Testis (tissue), 2 donors: ENCODE measurements at regions not wholly inside any gene's neighbourhood (a gene's known extent, or its start where the extent isn't known, plus 50 kb on each side); places are given as distances from the start of the nearest gene placed in this dataset.

Source experiments
- DNase-seq: peaks from one replicate; pipeline ENCODE4 v3.0.0-alpha.2; 2019
- H3K27ac ChIP-seq, 2 donors: fragments of 200-600 bp; sonication (generic); one replicate each; pipeline ENCODE4 v1.5.1; 2019
- H3K27me3 ChIP-seq: fragments of 200-600 bp; sonication (generic); one replicate; pipeline ENCODE4 v1.5.1; 2019
- H3K36me3 ChIP-seq: fragments of 200-600 bp; sonication (generic); one replicate; pipeline ENCODE4 v1.5.1; 2017; ENCODE audit warnings: low read depth; ENCODE audit errors: missing control alignments
- H3K4me1 ChIP-seq: fragments of 200-600 bp; sonication (generic); one replicate; pipeline ENCODE4 v1.5.1; 2019
- H3K4me3 ChIP-seq, 2 donors: fragments of 200-600 bp; sonication (generic); one replicate each; pipeline ENCODE4 v1.5.1; 2017 to 2019
- H3K9me3 ChIP-seq: fragments of 200-600 bp; sonication (generic); one replicate; pipeline ENCODE4 v1.5.1; 2017
- CTCF ChIP-seq, 3 experiments: fragments of 450-650 bp in 2 of 3; fragments of 200-600 bp in 1 of 3; sonication (generic) in 1 of 3; IDR thresholded peaks; one replicate each; pipeline ENCODE4 v1.5.1; 2016 to 2019; ENCODE audit warnings: antibody characterized with exemption in 3 of 3, mild to moderate bottlenecking in 2 of 3, moderate library complexity in 1 of 3
- POLR2A ChIP-seq: fragments of 450-650 bp; IDR thresholded peaks from one replicate; pipeline ENCODE4 v1.6.1; 2017; ENCODE audit warnings: antibody characterized with exemption, mild to moderate bottlenecking, moderate library complexity
- WGBS, 2 donors: methylation state at CpG; one replicate each; pipeline ENCODE4 v1.1.5; 2018; 5-methylcytosine and 5-hydroxymethylcytosine counted together
- intact Hi-C: fragments of 100-400 bp; cut with DNase I; formaldehyde crosslinking; loops from one replicate; pipeline ENCODE4 v1.15.1; 2023; ENCODE audit warnings: low total_unique reads

GRCh38 chrX:113275804-113276203, 435.2 kb upstream of the AMOT start:
- Histone ChIP-seq H3K4me1 (no peaks in the 10 kb centered on the region), H3K27me3 (no peaks in the 10 kb centered on the region), H3K27ac (no peak overlapping the region), H3K4me3 (no peak overlapping the region), H3K9me3 (no peaks in the 10 kb centered on the region), H3K36me3 (no peaks in the 10 kb centered on the region)
- WGBS, 2 donors: 86 to 94% methylated on average over 1 to 2 of the region's 2 CpGs
- no peak for DNase-seq
- intact Hi-C loops: no loop called here
- no peak for TF ChIP-seq POLR2A
- TF ChIP-seq CTCF (IDR thresholded peaks at IDR 0.05): no peak

- H3K36me3 ChIP-seq: no peaks in the 10 kb centered on the region
- H3K4me3 ChIP-seq: no peak overlapping the region
- H3K27me3 ChIP-seq: no peaks in the 10 kb centered on the region
- no peaks in the 10 kb centered on the region for H3K4me1 ChIP-seq
- no peak overlapping the region for H3K27ac ChIP-seq
- intact Hi-C loops: no loop called here
- TF ChIP-seq POLR2A (no peak), CTCF (IDR thresholded peaks at IDR 0.05) (no peak)
- H3K9me3 ChIP-seq: no peaks in the 10 kb centered on the region
- 94 to 100% methylated on average over 1 of the region's 1 CpG for WGBS, 2 donors
- no peak for DNase-seq
Observed at GRCh38 chrX:113274791-113275190, 434.2 kb upstream of the AMOT start.

DNA sequence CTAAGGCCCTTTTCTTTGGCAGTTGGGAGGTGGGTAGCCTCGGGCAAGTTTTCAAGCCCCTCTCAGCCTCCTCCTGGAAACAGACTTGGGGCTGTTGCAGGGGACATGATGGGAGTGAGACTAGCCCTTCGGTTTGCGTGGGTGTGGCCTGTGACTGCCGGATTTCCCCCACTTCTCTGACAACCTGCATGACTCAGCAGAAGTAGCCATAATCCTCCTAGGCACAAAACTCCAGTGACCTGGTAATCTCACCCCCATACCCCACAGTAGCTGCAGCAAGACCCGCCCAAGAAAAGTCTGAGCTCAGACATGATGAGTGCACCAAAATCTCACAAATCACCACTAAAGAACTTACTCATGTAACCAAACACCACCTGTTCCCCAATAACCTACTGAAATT, 433.7 kb upstream of the AMOT start:
- DNase-seq: no peak
- TF ChIP-seq POLR2A: no peak
- TF ChIP-seq CTCF (IDR thresholded peaks at IDR 0.05): no peak
- Histone ChIP-seq H3K4me1 (no peaks in the 10 kb centered on the region), H3K27me3 (no peaks in the 10 kb centered on the region), H3K9me3 (no peaks in the 10 kb centered on the region), H3K36me3 (no peaks in the 10 kb centered on the region), H3K4me3 (no peak overlapping the region), H3K27ac (no peak overlapping the region)
- intact Hi-C loops: no loop called here
- 75 to 84% methylated on average over 1 to 5 of the region's 5 CpGs for WGBS, 2 donors

- TF ChIP-seq POLR2A (no peak), CTCF (IDR thresholded peaks at IDR 0.05) (no peak)
- no peaks in the 10 kb centered on the region for H3K27me3 ChIP-seq
- H3K4me3 ChIP-seq: no peak overlapping the region
- no peaks in the 10 kb centered on the region for H3K9me3 ChIP-seq
- H3K36me3 ChIP-seq: no peaks in the 10 kb centered on the region
- no peaks in the 10 kb centered on the region for H3K4me1 ChIP-seq
- no peak overlapping the region for H3K27ac ChIP-seq
- intact Hi-C loops: no loop called here
- no peak for DNase-seq
Observed at GRCh38 chrX:113269203-113269602, 428.6 kb upstream of the AMOT start.

- intact Hi-C loops: no loop called here
- Histone ChIP-seq H3K4me3 (no peak overlapping the region), H3K27ac (no peak overlapping the region), H3K4me1 (no peaks in the 10 kb centered on the region), H3K27me3 (no peaks in the 10 kb centered on the region), H3K36me3 (no peaks in the 10 kb centered on the region), H3K9me3 (no peaks in the 10 kb centered on the region)
- DNase-seq: no peak
- TF ChIP-seq CTCF (IDR thresholded peaks at IDR 0.05) (peak in 1 of 3 experiments; percentile 8), POLR2A (no peak)
- WGBS, 2 donors: 100% methylated on average over 1 to 3 of the region's 3 CpGs
Observed at GRCh38 chrX:113260474-113260873, 419.8 kb upstream of the AMOT start.
